ENCODE measurements at regions not wholly inside any gene's neighbourhood (a gene's known extent, or its start where the extent isn't known, plus 50 kb on each side); places are given as distances from the start of the nearest gene placed in this dataset.

- no peak for TF ChIP-seq CTCF (IDR thresholded peaks at IDR 0.05)
- no peak for ATAC-seq (ENCODE audit: insufficient number of reproducible peaks, low FRiP score, low read depth)
- DNase-seq (ENCODE audit: low spot score): no peak
- Histone ChIP-seq H3K27ac (no peak overlapping the region), H3K4me1 (ENCODE audit: control insufficient read depth in 1 of 2, low read depth in 2 of 2) (no peaks in the 10 kb centered on the region), H3K27me3 (replicated peaks; ENCODE audit: insufficient read depth) (no peaks in the 10 kb centered on the region), H3K9me3 (no peaks in the 10 kb centered on the region), H3K36me3 (no peaks in the 10 kb centered on the region), H3K4me3 (no peak overlapping the region)
These were observed 478.3 kb downstream of the SOX2 start for GRCh38 chr3:182190056-182190455.

GRCh38 chr3:182198345-182198744 lies 486.6 kb downstream of the SOX2 start:
- no peak overlapping the region for H3K4me3 ChIP-seq
- H3K27me3 ChIP-seq (replicated peaks; ENCODE audit: insufficient read depth): no peaks in the 10 kb centered on the region
- DNase-seq (ENCODE audit: low spot score) (no peak), ATAC-seq (ENCODE audit: insufficient number of reproducible peaks, low FRiP score, low read depth) (no peak)
- H3K36me3 ChIP-seq: no peaks in the 10 kb centered on the region
- TF ChIP-seq CTCF (IDR thresholded peaks at IDR 0.05): no peak
- no peaks in the 10 kb centered on the region for H3K9me3 ChIP-seq
- no peaks in the 10 kb centered on the region for H3K4me1 ChIP-seq (ENCODE audit: control insufficient read depth in 1 of 2, low read depth in 2 of 2)
- H3K27ac ChIP-seq: no peak overlapping the region

- H3K4me1 ChIP-seq (ENCODE audit: control insufficient read depth in 1 of 2, low read depth in 2 of 2): no peaks in the 10 kb centered on the region
- ATAC-seq (ENCODE audit: insufficient number of reproducible peaks, low FRiP score, low read depth) (no peak), DNase-seq (ENCODE audit: low spot score) (no peak)
- H3K27ac ChIP-seq: no peak overlapping the region
- H3K4me3 ChIP-seq: no peak overlapping the region
- no peak for TF ChIP-seq CTCF (IDR thresholded peaks at IDR 0.05)
- H3K9me3 ChIP-seq: no peaks in the 10 kb centered on the region
- no peaks in the 10 kb centered on the region for H3K27me3 ChIP-seq (replicated peaks; ENCODE audit: insufficient read depth)
- H3K36me3 ChIP-seq: no peaks in the 10 kb centered on the region
These were observed 489.9 kb downstream of the SOX2 start for GRCh38 chr3:182201456-182202168.

- DNase-seq (ENCODE audit: low spot score) (no peak), ATAC-seq (ENCODE audit: insufficient number of reproducible peaks, low FRiP score, low read depth) (no peak)
- H3K4me3 ChIP-seq: no peak overlapping the region
- H3K4me1 ChIP-seq (ENCODE audit: control insufficient read depth in 1 of 2, low read depth in 2 of 2): no peaks in the 10 kb centered on the region
- no peaks in the 10 kb centered on the region for H3K9me3 ChIP-seq
- TF ChIP-seq CTCF (IDR thresholded peaks at IDR 0.05): no peak
- H3K27ac ChIP-seq: no peak overlapping the region
- no peaks in the 10 kb centered on the region for H3K36me3 ChIP-seq
- no peaks in the 10 kb centered on the region for H3K27me3 ChIP-seq (replicated peaks; ENCODE audit: insufficient read depth)
These were observed 500.9 kb downstream of the SOX2 start for GRCh38 chr3:182212479-182213076.

GRCh38 chr3:182214416-182214815 lies 502.7 kb downstream of the SOX2 start:
- no peaks in the 10 kb centered on the region for H3K27me3 ChIP-seq (replicated peaks; ENCODE audit: insufficient read depth)
- ATAC-seq (ENCODE audit: insufficient number of reproducible peaks, low FRiP score, low read depth): no peak
- H3K36me3 ChIP-seq: no peaks in the 10 kb centered on the region
- no peak overlapping the region for H3K27ac ChIP-seq
- no peaks in the 10 kb centered on the region for H3K4me1 ChIP-seq (ENCODE audit: control insufficient read depth in 1 of 2, low read depth in 2 of 2)
- H3K4me3 ChIP-seq: no peak overlapping the region
- H3K9me3 ChIP-seq: no peaks in the 10 kb centered on the region
- no peak for DNase-seq (ENCODE audit: low spot score)
- TF ChIP-seq CTCF (IDR thresholded peaks at IDR 0.05): no peak
